T-cell (primary cell): ENCODE measurements at regions not wholly inside any gene's neighbourhood (a gene's known extent, or its start where the extent isn't known, plus 50 kb on each side); places are given as distances from the start of the nearest gene placed in this dataset.

Experiments
- ATAC-seq, 4 experiments: fragments of 200-7000 bp in 3 of 4; fragments of 150-1000 bp in 1 of 4; cut with Tn5 transposase; replicated peaks in 1 of 4; 1 replicate in 3 of 4; 2 replicates in 1 of 4; pipeline ENCODE4 v1.10.0; 2021; ENCODE audit warnings: moderate library complexity in 3 of 4, mild to moderate bottlenecking in 2 of 4, moderate number of reproducible peaks in 1 of 4
- CTCF ChIA-PET, 2 donors: fragments of 300-600 bp; sonication (Branson Sonifier 250); formaldehyde crosslinking; loops; one replicate each; lab custom pipeline; 2022; ENCODE audit warnings: antibody characterized with exemption in 2 of 2; lab: Charles Lee
- POLR2A ChIA-PET, 2 donors: fragments of 300-600 bp; sonication (Branson Sonifier 250); formaldehyde crosslinking; loops; one replicate each; lab custom pipeline; 2022; ENCODE audit warnings: antibody characterized with exemption in 2 of 2; lab: Charles Lee
- DNase-seq, 35 experiments: peaks; one replicate each; pipeline versions ENCODE4 v3.0.0 to v3.0.0-alpha.2; 2013 to 2023
- H3K27ac ChIP-seq: one replicate; pipeline ENCODE4 v1.5.1; 2013; ENCODE audit warnings: low read length
- H3K27me3 ChIP-seq, 2 experiments: replicated peaks in 1 of 2; 1 replicate in 1 of 2; 2 replicates in 1 of 2; pipeline versions ENCODE4 v1.6.1 to v1.7.0; 2013; ENCODE audit warnings: low read length in 1 of 2, mixed read lengths in 1 of 2; ENCODE audit not compliant: control insufficient read depth in 2 of 2, insufficient read depth in 2 of 2; ENCODE audit errors: extremely low read depth in 1 of 2
- H3K36me3 ChIP-seq, 2 donors: 1 replicate in 1 of 2; 2 replicates in 1 of 2; pipeline versions ENCODE4 v1.6.1 to v1.7.0; 2013; ENCODE audit warnings: low read length in 1 of 2; ENCODE audit not compliant: control insufficient read depth in 2 of 2, insufficient read depth in 1 of 2; ENCODE audit errors: extremely low read depth in 1 of 2
- H3K4me1 ChIP-seq, 2 experiments: 1 replicate in 1 of 2; 2 replicates in 1 of 2; pipeline versions ENCODE4 v1.6.1 to v1.7.0; 2013; ENCODE audit warnings: low read length in 2 of 2, mixed read lengths in 1 of 2; ENCODE audit not compliant: insufficient read depth in 2 of 2, control insufficient read depth in 1 of 2; ENCODE audit errors: extremely low read depth in 1 of 2
- H3K4me3 ChIP-seq, 2 donors: 1 replicate in 1 of 2; 2 replicates in 1 of 2; pipeline versions ENCODE4 v1.5.1 to v1.7.0; 2013; ENCODE audit warnings: mild to moderate bottlenecking in 2 of 2, low read length in 1 of 2, moderate library complexity in 1 of 2; ENCODE audit not compliant: control insufficient read depth in 1 of 2; ENCODE audit errors: extremely low read depth in 1 of 2
- H3K9me3 ChIP-seq: 2 replicates; pipeline ENCODE4 v1.7.0; 2013
- H3K27ac Mint-ChIP-seq, 2 donors: one replicate each; pipeline ENCODE4 v1.8.0; 2020 to 2021; ENCODE audit warnings: mild to moderate bottlenecking in 2 of 2, mixed read lengths in 2 of 2
- H3K27me3 Mint-ChIP-seq, 2 donors: one replicate each; pipeline ENCODE4 v1.8.0; 2021 to 2022; ENCODE audit warnings: mixed read lengths in 2 of 2
- H3K36me3 Mint-ChIP-seq: one replicate; pipeline ENCODE4 v1.8.0; 2021; ENCODE audit warnings: mixed read lengths
- H3K4me1 Mint-ChIP-seq, 3 donors: one replicate each; pipeline ENCODE4 v1.8.0; 2020 to 2022; ENCODE audit warnings: mixed read lengths in 3 of 3, mild to moderate bottlenecking in 1 of 3
- H3K4me3 Mint-ChIP-seq, 3 donors: one replicate each; pipeline ENCODE4 v1.8.0; 2020 to 2022; ENCODE audit warnings: mild to moderate bottlenecking in 3 of 3, mixed read lengths in 3 of 3, moderate library complexity in 3 of 3
- H3K9me3 Mint-ChIP-seq, 3 donors: one replicate each; pipeline ENCODE4 v1.8.0; 2020 to 2022; ENCODE audit warnings: mixed read lengths in 3 of 3
- WGBS: methylation state at CpG from one replicate; pipeline ENCODE4 v1.1.5; 2013; ENCODE audit warnings: missing lambda C conversion rate; ENCODE audit not compliant: insufficient coverage; 5-methylcytosine and 5-hydroxymethylcytosine counted together

DNA sequence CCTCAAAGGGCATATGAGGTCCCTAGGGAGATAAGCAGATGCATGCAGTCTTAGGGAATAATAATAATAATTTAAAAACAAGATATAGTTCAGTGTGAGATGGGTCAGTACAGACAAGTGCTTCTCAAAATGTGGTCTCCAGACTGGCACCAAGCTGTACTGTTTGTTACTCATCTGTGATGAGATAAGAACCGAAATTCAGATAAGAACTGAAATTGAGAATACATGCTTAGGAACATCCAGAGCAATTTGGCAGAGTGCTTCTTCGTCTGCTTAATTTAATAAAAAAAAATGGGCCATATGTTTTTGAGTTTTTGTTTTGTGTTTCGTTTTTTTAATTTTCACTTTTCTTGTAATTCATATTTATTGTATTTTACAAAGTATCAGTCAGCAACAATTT, 86.5 kb upstream of the SGCD start:
- no peak overlapping the region for H3K4me3 Mint-ChIP-seq
- Histone ChIP-seq H3K9me3 (no peaks in the 10 kb centered on the region), H3K36me3 (no peaks in the 10 kb centered on the region), H3K27me3 (no peaks in the 10 kb centered on the region), H3K27ac (no peak overlapping the region), H3K4me1 (no peaks in the 10 kb centered on the region), H3K4me3 (no peak overlapping the region)
- ATAC-seq (no peak), DNase-seq (no peak)
- CTCF ChIA-PET, result no interaction called here
- POLR2A ChIA-PET, result no interaction called here
- H3K4me1 Mint-ChIP-seq, result no peaks in the 10 kb centered on the region
- H3K36me3 Mint-ChIP-seq, result no peaks in the 10 kb centered on the region
- no peak overlapping the region for H3K27ac Mint-ChIP-seq
- WGBS, result 86% methylated on average over 1 of the region's 3 CpGs
- H3K9me3 Mint-ChIP-seq, result no peaks in the 10 kb centered on the region
- no peaks in the 10 kb centered on the region for H3K27me3 Mint-ChIP-seq

DNA sequence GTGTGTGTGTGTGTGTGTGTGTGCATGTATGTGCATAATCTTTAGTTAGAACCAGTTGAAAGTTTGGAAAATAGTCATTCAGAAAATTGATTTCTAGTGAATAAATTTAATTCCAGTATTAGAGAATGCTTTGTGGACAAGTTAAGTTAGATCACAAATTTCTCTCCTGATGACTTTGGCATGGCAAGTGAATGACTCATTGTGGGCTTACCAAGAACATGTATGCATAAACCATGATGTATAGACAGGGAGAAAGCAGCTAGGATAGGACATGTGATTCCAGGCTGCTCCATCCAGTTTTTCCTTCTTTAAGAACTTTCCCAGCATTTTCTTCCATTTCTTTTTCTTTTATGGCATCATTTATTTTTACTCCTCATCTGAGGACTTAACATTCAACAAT, 85.7 kb upstream of the SGCD start:
- Mint-ChIP-seq H3K27me3 (no peaks in the 10 kb centered on the region), H3K9me3 (no peaks in the 10 kb centered on the region), H3K36me3 (no peaks in the 10 kb centered on the region), H3K4me1 (no peaks in the 10 kb centered on the region), H3K4me3 (no peak overlapping the region), H3K27ac (no peak overlapping the region)
- no peaks in the 10 kb centered on the region for H3K9me3 ChIP-seq
- no peaks in the 10 kb centered on the region for H3K27me3 ChIP-seq
- ChIA-PET CTCF (no interaction called here), POLR2A (no interaction called here)
- DNase-seq, result no peak
- no peak overlapping the region for H3K27ac ChIP-seq
- H3K4me1 ChIP-seq, result no peaks in the 10 kb centered on the region
- no peak overlapping the region for H3K4me3 ChIP-seq
- H3K36me3 ChIP-seq, result no peaks in the 10 kb centered on the region
- ATAC-seq, result no peak

DNA sequence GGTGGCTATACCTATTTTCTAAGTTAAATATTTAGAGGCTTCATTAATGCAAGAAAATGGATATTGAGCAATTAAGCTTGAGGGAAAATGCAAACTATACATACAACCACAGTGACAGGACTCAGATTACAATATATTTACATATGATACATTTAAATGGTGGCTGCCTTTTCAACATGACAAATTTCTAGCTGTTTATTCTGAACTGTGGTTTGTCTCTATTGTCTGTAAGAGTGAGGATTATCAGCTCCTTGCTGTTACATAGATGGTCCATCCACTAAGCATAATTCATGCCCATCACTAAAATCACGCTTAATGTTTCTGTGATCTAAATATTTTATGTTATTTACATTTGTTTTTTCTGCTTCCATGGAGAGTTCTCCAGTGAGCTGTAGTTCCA, 81.1 kb upstream of the SGCD start:
- Mint-ChIP-seq H3K9me3 (no peaks in the 10 kb centered on the region), H3K27ac (no peak overlapping the region)

DNA sequence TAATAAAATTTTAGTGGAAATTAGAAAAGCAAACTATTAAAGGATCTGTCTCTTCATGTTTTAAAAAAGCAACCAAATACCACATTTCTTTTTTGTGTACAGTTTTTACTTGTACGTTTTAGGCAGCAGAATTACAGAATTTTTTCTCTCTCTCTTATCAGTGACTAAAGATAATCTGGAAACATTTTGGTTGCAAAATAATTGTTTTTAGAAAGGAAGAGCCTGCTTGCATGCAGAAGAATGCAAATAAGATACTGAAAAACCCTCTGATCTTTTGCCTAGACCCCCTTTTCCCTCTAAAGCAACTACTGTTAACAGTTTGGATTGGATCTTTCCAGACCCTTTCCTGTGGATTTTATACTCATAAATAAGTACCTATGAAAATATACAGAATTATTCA, 75.9 kb upstream of the SGCD start:
- H3K27ac Mint-ChIP-seq, result no peak overlapping the region
- no CpG with 5 or more reads among the region's 1 CpG for WGBS
- POLR2A ChIA-PET, result no interaction called here
- H3K4me1 ChIP-seq, result no peaks in the 10 kb centered on the region
- no peaks in the 10 kb centered on the region for H3K4me1 Mint-ChIP-seq
- no peaks in the 10 kb centered on the region for H3K36me3 Mint-ChIP-seq
- H3K27me3 Mint-ChIP-seq, result no peaks in the 10 kb centered on the region
- H3K4me3 ChIP-seq, result no peak overlapping the region
- CTCF ChIA-PET, result no interaction called here
- H3K4me3 Mint-ChIP-seq, result no peak overlapping the region
- DNase-seq (no peak), ATAC-seq (no peak)
- H3K27ac ChIP-seq, result no peak overlapping the region
- no peaks in the 10 kb centered on the region for H3K9me3 Mint-ChIP-seq
- H3K9me3 ChIP-seq, result no peaks in the 10 kb centered on the region
- H3K36me3 ChIP-seq, result no peaks in the 10 kb centered on the region
- H3K27me3 ChIP-seq, result no peaks in the 10 kb centered on the region

More for the DNA sequence above, 81.1 kb upstream of the SGCD start:
- Histone ChIP-seq H3K36me3 (no peaks in the 10 kb centered on the region), H3K4me3 (no peak overlapping the region), H3K27me3 (no peaks in the 10 kb centered on the region), H3K27ac (no peak overlapping the region), H3K4me1 (no peaks in the 10 kb centered on the region), H3K9me3 (no peaks in the 10 kb centered on the region)
- ATAC-seq, result no peak
- CTCF ChIA-PET, result no interaction called here
- H3K27me3 Mint-ChIP-seq, result no peaks in the 10 kb centered on the region
- no peak for DNase-seq
- POLR2A ChIA-PET, result no interaction called here
- no peaks in the 10 kb centered on the region for H3K4me1 Mint-ChIP-seq
- no peak overlapping the region for H3K4me3 Mint-ChIP-seq
- no peaks in the 10 kb centered on the region for H3K36me3 Mint-ChIP-seq
- WGBS, result no CpG with 5 or more reads among the region's 1 CpG

DNA sequence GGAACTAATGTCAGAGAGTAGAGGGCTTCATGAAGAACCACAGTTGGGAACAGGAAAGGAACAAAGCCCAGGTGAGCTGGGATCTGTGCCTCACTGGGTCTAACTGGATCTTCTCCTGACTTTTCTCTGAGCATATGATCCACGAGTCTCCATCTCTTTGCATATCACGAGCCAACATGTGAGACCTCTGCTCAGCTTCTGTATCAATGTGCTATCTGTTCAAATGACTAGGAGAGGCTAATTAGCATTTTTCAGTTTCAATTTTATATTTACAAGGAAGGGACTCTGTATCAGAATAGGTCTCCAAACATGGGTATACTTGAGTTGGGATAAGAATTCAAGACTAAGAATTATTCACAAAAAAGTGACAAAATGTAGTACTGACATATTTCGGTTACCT, 73.8 kb upstream of the SGCD start:
- Histone ChIP-seq H3K27ac (no peak overlapping the region), H3K27me3 (no peaks in the 10 kb centered on the region), H3K4me3 (no peak overlapping the region), H3K36me3 (no peaks in the 10 kb centered on the region), H3K9me3 (no peaks in the 10 kb centered on the region), H3K4me1 (no peaks in the 10 kb centered on the region)
- WGBS, result 100% methylated on average over 1 of the region's 3 CpGs
- no peak for ATAC-seq
- H3K4me3 Mint-ChIP-seq, result no peak overlapping the region
- no peaks in the 10 kb centered on the region for H3K36me3 Mint-ChIP-seq
- no peaks in the 10 kb centered on the region for H3K9me3 Mint-ChIP-seq
- ChIA-PET POLR2A (no interaction called here), CTCF (no interaction called here)
- DNase-seq, result no peak
- no peaks in the 10 kb centered on the region for H3K4me1 Mint-ChIP-seq
- no peaks in the 10 kb centered on the region for H3K27me3 Mint-ChIP-seq
- H3K27ac Mint-ChIP-seq, result no peak overlapping the region

DNA sequence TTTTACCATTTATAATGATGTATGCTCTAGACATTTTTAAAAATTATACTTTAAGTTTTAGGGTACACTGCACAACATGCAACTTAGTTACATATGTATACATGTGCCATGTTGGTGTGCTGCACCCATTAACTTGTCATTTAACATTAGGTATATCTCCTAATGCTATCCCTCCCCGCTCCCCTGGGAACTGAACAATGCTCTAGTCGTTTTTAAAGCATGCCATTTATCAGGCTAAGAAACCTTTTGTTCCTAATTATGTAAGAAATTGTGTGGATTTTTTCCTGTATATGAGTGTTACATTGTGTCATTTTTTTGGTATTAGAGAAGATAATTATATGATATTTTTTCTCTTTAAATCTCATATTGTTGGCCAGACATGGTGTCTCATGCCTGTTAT, 72.8 kb upstream of the SGCD start:
- Histone ChIP-seq H3K27ac (no peak overlapping the region), H3K4me1 (no peaks in the 10 kb centered on the region), H3K9me3 (no peaks in the 10 kb centered on the region), H3K4me3 (no peak overlapping the region), H3K27me3 (no peaks in the 10 kb centered on the region), H3K36me3 (no peaks in the 10 kb centered on the region)
- Mint-ChIP-seq H3K4me1 (no peaks in the 10 kb centered on the region), H3K4me3 (no peak overlapping the region), H3K36me3 (no peaks in the 10 kb centered on the region), H3K27ac (no peak overlapping the region), H3K9me3 (no peaks in the 10 kb centered on the region), H3K27me3 (no peaks in the 10 kb centered on the region)
- ChIA-PET POLR2A (no interaction called here), CTCF (no interaction called here)
- WGBS, result no CpG with 5 or more reads among the region's 2 CpGs
- ATAC-seq, result no peak
- DNase-seq, result no peak

DNA sequence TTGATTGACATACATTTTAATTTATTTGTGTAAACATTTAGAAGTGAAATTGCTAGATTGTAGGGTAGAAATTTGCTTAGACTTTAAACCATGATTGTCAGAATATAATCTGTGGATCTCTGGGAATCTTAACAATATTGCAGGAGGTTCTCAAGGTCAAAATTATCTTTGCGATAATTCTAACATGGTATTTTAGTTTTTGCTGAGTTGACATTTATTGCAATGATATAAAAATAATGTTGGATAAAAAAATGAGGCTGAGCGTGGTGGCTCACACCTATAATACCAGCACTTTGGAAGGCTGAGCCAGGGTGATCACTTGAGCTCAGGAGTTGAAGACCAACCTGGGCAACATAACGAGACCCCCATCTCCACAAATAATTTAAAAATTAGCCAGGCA, 70.3 kb upstream of the SGCD start:
- ATAC-seq, result no peak
- Mint-ChIP-seq H3K27ac (no peak overlapping the region), H3K4me1 (no peaks in the 10 kb centered on the region), H3K36me3 (no peaks in the 10 kb centered on the region), H3K4me3 (no peak overlapping the region), H3K27me3 (no peaks in the 10 kb centered on the region), H3K9me3 (no peaks in the 10 kb centered on the region)
- H3K4me3 ChIP-seq, result no peak overlapping the region
- DNase-seq, result no peak
- H3K27ac ChIP-seq, result no peak overlapping the region
- H3K4me1 ChIP-seq, result no peaks in the 10 kb centered on the region
- WGBS, result 100% methylated on average over 1 of the region's 3 CpGs
- no peaks in the 10 kb centered on the region for H3K27me3 ChIP-seq
- POLR2A ChIA-PET, result no interaction called here
- H3K36me3 ChIP-seq, result no peaks in the 10 kb centered on the region
- CTCF ChIA-PET, result no interaction called here
- H3K9me3 ChIP-seq, result no peaks in the 10 kb centered on the region
